Tibial nerve (tissue), 4 donors: ENCODE measurements at regions not wholly inside any gene's neighbourhood (a gene's known extent, or its start where the extent isn't known, plus 50 kb on each side); places are given as distances from the start of the nearest gene placed in this dataset.

Experiments used
- CTCF ChIP-seq, 5 experiments: fragments of 200-600 bp in 3 of 5; fragments of 450-650 bp in 2 of 5; sonication (generic) in 3 of 5; IDR thresholded peaks; one replicate each; pipeline ENCODE4 v1.5.1; 2016 to 2019; ENCODE audit warnings: antibody characterized with exemption in 5 of 5, mild to moderate bottlenecking in 3 of 5, moderate library complexity in 2 of 5
- EP300 ChIP-seq, 2 donors: sonication (generic); formaldehyde crosslinking; IDR thresholded peaks; one replicate each; pipeline ENCODE4 v1.6.1; 2017; ENCODE audit warnings: antibody characterized with exemption in 2 of 2, mild to moderate bottlenecking in 1 of 2
- POLR2A ChIP-seq, 2 donors: fragments of 450-650 bp; IDR thresholded peaks; one replicate each; pipeline ENCODE4 v1.6.1; 2017; ENCODE audit warnings: antibody characterized with exemption in 2 of 2, mild to moderate bottlenecking in 2 of 2, moderate library complexity in 2 of 2

GRCh38 chr20:56702931-56703840, 74.1 kb downstream of the TFAP2C start:
- no peak for TF ChIP-seq CTCF (IDR thresholded peaks at IDR 0.05)
- TF ChIP-seq EP300 (IDR thresholded peaks at IDR 0.05) = no peak
- no peak for TF ChIP-seq POLR2A (IDR thresholded peaks at IDR 0.05)
